ENCODE measurements at regions not wholly inside any gene's neighbourhood (a gene's known extent, or its start where the extent isn't known, plus 50 kb on each side); places are given as distances from the start of the nearest gene placed in this dataset.

DNA sequence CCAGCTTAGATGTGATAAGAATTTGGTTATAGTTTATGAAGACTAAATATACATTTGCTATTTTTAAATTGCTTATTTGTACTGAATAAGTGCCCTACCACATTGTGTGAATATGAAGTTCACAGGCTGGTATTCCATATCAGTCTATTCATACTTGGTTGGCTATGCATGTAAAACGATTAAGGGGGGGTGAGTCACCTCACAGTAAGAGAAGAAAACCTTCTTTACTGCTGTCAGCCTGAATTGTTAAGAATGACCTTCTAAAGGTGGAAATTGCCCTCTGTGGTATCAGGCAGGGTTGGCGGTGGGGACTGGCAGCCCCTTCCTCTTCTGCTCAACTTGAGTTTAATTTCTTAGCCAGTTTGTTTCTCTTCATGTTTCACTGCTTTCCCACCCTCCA lies 127.0 kb upstream of the RPS23 start:
- H3K4me3 ChIP-seq (ENCODE audit: low read depth, low read length): no peak overlapping the region
- no peak for DNase-seq (ENCODE audit: low read depth)

DNA sequence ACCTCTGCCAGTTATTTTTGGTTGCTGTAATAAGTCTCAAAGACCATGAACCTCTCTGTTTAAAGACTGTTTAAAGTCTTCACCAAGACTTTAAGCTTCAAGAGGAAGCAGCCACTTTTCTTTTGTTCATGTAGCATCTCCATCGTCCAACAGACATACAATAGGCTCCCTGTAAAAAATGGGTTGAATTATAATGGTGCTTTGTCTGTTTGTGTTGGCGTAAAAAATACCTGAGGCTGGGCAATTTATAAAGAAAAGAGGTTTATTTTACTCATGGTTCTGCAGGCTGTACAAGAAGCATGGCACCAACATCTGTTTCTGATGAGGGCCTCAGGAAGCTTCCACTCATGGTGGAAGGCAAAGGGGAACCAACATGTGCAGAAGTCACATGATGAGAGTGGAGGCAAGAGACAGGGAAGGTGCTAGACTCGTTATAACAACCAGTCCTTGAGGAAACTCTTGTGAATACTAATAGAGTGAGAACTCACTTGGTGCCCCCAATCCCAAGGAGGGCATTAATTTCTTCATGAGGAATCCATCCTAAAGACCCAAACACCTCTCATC lies 126.3 kb upstream of the RPS23 start:
- no peak overlapping the region for H3K4me3 ChIP-seq (ENCODE audit: low read depth, low read length)

DNA sequence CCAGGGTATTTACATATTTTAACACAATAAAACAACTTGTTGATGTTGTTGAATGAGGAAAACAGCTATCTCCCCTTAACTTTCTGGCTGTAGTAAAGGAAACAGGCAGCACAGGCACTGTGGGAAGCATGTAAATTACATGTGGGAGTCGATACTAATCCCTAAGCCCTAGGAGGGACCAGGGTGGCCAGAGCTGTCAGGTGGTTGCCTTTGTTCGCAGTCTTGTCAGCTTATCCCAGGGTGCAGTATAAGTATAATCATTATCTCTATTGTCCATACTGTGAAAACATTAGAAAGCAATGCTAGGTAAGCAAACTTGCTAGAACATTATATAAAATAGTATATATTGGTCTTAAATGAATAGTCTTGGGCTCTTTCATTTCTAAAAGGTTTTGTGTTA lies 125.6 kb upstream of the RPS23 start:
- no peak overlapping the region for H3K4me3 ChIP-seq (ENCODE audit: low read depth, low read length)
- no peak for DNase-seq (ENCODE audit: low read depth)

More for the DNA sequence above, 126.3 kb upstream of the RPS23 start:
- DNase-seq (ENCODE audit: low read depth): no peak

DNA sequence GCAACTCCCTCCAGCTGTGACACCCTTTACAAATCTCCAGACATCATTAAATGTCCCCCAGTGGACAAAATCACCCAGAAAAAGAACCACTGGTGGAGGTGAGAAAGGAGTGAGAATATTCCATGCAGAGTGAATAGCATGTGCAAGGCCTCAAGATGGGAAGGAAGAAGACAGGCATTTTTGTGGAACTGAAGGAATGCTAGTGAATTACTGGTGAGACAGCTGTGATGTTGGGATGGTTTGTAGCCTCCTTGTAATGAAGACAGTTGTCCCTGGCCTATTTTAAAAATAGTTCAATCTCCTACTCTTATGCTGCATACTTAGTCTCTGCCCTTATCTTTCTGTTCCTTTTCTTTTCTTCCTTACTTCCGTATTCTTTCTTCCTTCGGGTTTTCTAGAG lies 124.9 kb upstream of the RPS23 start:
- no peak for DNase-seq (ENCODE audit: low read depth)
- H3K4me3 ChIP-seq (ENCODE audit: low read depth, low read length): no peak overlapping the region

DNA sequence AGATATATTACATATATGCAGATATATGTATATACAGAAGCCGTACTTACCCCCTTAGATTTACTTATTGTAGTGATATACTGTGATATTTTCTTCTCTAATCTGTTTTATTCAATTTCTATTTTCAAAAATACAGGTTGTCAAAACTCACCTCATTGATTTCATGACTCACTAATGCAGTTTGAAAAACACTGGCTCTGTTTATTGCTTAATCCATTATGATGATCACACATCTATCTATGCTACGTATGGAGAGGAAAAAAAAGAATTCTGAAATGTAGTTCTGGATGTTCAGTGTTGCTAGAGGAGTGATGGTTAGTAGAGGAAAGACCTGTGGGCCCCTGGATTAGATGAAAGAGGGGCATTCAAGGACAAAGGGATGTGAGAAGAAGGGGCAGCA lies 121.0 kb upstream of the RPS23 start:
- no peak overlapping the region for H3K4me3 ChIP-seq (ENCODE audit: low read depth, low read length)
- no peak for DNase-seq (ENCODE audit: low read depth)

DNA sequence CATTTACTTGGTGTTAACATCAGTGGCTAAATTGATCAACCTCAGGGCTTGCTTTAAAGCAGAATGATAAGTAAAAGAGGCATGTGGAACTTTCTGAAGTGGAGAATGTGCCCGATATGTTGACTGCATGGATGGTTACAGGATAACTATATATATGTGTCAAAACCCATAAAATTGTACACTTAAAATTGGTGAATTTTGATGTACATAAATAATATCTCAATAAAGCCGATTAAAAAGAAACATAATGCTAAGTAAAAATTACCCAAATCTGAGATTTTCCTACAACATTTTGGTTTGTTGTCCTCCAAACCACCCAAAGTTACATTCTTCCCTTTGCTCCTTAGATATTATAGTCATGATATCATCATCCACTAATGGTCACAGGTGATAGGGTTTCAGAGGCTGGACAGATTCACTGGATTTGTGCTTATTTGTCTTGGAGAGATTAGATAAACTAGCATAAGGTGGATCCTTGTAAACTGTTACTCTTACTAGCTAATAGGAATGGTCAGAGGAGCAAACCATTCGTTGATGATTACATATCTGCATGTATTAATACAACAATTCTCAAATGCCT lies 119.7 kb upstream of the RPS23 start:
- no peak for DNase-seq (ENCODE audit: low read depth)
- H3K4me3 ChIP-seq (ENCODE audit: low read depth, low read length): no peak overlapping the region

DNA sequence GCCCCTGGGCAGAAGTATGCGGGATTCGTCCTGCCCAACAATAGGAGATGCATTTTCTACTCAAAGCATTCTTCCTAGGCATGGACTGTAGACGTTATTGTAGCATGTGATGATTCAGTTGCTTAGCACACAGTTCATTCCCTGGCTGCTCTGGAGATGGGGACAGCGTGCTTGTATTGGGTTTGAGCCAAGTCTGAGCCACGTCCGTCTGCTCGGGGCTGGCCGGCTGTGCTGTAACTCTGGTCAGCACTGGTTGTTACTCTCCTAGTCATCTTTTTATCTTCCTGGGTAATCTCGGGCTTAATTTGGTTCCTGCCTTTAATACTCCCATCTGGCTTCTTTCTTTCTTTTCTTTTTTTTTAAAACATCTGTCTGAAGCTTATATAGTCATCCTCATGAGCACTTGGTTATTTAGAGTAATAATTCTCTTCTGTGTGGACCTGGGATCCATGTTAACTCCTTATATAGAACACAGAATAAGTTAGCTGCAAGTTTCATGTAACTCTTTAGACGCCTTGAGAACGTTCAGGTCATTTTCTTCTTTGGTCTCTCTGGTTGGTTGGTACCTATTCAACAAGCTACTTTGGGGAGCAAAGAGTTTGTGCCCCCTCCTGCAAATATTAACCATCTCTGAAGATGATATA lies 118.8 kb upstream of the RPS23 start:
- peak; percentile 100 for DNase-seq (ENCODE audit: low read depth)
- no peak overlapping the region for H3K4me3 ChIP-seq (ENCODE audit: low read depth, low read length)

DNA sequence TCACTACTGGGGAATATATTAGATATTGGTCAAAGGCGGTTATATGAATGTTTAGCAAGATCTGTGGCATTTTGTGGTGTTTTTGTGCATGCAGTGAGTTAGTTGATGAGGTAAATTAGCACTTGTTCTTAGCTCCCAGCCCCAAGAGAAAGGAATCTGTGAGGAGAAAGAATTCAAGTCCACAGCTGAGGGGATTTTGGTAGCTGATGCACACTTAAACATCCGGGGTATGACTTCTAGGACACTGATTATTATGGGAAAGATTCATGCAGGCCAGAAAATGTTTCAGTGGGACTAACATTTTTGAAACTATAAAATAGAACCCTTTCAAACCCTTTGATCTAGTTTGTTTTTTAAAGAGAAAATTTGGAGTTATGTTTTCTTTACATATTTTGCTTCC lies 118.2 kb upstream of the RPS23 start:
- DNase-seq (ENCODE audit: low read depth): no peak
- no peak overlapping the region for H3K4me3 ChIP-seq (ENCODE audit: low read depth, low read length)

DNA sequence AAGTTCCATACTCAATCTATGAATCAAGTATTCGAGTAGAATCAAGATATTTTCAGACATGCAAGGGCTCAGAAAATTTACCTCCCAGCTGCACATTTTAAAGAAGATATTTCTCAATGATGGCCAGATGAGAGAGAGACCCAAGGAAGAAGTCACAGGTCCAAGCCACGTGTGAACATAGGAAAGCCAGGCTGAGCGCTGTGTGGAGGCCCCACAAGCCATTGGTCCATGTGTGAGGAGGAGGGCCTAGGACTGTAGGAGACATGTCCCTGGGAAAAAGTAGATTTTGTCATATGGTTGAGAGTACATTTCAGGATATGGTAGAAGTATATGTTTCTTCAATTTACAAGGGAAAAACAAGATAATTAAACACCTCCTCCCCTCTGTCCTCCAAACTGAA lies 115.8 kb upstream of the RPS23 start:
- DNase-seq (ENCODE audit: low read depth): no peak
- H3K4me3 ChIP-seq (ENCODE audit: low read depth, low read length): no peak overlapping the region

DNA sequence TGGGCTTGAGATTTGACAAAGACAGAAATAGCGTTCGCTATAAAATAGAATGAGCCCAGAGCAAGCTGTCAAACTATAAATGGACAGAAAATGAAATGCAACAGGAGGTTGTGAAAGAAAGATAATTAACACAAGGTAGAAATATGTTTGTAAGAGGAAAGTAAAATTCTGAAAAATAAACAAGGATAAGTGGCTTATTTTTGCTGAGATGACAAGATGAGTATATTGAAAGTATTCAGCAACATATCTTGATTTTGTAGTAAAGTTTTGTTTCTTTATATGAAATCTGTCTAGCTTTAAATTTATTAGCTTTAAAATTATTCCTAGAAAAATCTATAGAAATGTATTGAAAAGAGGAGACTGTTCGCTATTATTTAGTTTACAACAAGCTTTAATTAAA lies 111.9 kb upstream of the RPS23 start:
- H3K4me3 ChIP-seq (ENCODE audit: low read depth, low read length): no peak overlapping the region

DNA sequence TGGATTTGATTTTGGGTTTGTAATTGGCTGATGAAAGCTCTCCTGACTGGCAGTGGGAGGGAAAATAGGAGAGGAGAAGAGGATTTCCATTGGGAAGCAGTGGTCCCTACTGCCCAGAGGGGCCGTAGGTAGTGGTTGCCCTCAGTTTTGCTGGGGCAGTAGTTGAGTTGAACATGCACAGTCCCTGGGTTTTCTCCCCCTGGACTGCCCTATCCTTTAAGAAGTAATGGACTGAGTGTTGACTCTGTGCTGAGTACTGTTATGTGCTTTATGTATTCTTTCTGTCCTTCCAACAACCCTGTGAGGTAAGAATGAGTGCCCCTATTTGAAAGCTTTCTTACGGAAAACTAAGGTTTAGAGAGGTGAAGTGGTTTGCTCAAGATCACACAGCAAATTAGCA lies 111.2 kb upstream of the RPS23 start:
- H3K4me3 ChIP-seq (ENCODE audit: low read depth, low read length): no peak overlapping the region
- no peak for DNase-seq (ENCODE audit: low read depth)

More for the DNA sequence above, 111.9 kb upstream of the RPS23 start:
- no peak for DNase-seq (ENCODE audit: low read depth)

DNA sequence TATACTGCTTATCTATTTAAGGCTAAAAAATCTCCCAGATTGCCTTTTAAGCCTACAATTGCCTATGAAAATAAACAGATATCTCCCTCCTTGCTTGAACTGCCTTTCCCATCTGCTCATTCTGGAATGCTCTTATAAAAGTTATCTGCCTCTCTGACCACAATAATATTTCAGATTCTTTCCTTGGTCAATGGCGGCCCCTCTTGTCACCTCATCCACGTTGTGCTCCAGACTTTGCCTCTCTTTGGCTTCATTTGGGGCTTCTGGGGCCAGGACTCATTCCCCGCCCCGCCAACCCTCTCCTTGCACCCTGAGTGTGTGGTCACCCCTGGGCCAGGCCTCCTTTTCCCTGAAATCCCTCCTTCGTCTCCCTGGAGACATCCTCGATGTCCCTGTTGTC lies 110.0 kb upstream of the RPS23 start:
- DNase-seq (ENCODE audit: low read depth): no peak

DNA sequence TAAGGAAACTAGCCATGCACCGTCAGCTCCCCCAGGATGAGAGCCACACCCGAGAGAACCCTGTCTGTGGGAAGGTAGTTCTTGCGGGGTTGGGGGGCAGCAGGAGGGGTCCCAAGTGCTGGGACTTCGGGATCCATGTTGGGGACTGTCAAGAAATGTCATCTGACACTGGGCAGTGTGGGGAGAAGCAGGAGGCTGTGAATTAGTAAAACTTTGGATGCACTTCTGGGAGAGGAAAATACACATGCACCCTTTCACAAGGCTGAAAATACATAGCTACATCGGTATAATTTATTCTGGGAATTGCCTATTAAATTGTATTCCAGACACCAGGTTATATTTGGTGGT lies 109.6 kb upstream of the RPS23 start:
- no peak for DNase-seq (ENCODE audit: low read depth)
- no peak overlapping the region for H3K4me3 ChIP-seq (ENCODE audit: low read depth, low read length)

More for the DNA sequence above, 110.0 kb upstream of the RPS23 start:
- no peak overlapping the region for H3K4me3 ChIP-seq (ENCODE audit: low read depth, low read length)

DNA sequence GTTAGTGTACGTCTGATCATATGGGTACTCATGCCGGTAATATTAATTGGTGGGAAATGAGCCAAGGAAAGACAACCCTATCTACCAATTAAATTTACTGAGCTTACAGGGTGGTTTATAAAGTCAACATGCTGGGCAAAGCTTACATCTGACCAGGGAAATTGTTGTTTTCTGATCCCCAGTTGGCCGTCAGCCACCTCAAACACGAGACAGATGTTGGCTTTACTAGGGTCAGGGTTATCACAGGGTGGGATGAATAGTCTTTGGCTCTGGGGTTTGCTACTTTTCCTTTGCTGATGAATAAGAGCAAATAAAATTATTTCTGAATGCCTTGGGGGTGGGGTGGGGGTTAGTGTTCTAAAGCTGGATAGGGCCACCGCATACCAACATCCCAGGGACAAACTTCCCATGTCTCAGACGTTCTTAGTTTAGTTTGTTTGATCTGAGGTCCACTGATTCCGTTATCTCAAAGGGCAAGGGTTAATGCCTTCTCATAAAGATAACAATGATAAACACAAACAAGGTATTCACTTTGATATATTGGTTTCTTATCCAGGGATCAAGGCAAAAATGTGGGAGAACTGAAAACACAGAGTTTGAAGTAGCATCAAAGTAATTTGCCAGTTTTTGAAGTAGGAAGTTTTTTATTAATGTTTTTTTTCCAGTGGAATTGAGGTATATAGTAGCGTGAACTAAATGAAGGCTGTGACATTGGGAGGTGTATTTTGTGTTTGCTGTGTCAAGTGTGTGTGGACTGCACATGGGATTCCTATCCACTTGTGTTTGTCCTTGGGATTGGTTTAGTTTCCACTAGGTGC lies 109.1 kb upstream of the RPS23 start:
- DNase-seq (ENCODE audit: low read depth): no peak

DNA sequence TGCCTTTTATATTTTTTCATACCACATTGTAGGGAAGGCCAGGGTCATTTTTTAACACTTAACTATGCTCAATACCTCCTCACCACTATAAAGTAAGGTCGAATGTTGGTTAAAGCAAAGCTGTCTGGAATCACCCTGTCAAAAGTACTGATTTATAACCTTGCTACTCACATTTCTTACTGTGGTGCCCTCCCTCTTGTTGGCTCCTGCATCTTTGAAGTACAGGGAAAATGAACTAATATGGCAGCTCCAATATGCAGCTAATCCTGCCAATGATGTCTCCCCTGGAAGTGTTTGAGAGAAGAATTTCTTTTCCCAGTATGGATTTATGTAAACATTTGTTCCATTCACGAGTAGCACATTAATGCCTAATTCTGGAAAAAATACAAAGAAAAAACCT lies 108.4 kb upstream of the RPS23 start:
- DNase-seq (ENCODE audit: low read depth): no peak

More for the DNA sequence above, 109.1 kb upstream of the RPS23 start:
- no peak overlapping the region for H3K4me3 ChIP-seq (ENCODE audit: low read depth, low read length)

DNA sequence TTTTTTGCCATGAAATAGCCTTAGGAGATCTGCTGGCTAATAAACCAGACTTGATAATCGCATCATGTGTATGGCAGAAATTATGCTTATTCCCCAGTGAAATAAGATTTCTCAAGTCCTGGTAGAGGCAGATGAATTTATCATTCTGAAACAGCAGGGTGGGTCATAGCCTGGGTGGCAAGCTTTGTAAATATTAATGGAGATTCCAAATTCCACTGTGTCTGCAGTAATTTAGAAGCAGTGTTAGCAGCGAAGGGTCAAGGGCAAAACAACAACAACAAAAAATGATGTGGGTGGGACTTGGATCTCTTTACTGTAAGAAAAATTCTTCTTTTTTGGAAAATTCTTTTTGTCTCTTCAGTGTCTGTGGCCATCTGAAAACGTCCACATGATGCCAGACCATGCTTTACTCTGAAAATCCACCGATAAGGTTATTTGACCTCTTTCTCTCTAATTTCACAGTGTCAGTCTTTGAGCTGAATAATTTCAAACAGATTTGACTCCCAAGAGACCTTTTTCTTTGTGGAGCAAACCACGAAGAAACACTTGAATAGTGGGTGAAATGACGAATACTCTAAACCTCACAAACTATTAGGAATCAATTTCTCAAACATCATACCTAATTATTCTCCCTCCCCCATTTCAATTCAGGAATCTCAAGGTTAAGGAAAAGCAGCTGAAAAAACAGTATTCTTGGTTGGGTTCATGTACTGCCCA lies 106.0 kb upstream of the RPS23 start:
- no peak overlapping the region for H3K4me3 ChIP-seq (ENCODE audit: low read depth, low read length)
- DNase-seq (ENCODE audit: low read depth): no peak

More for the DNA sequence above, 108.4 kb upstream of the RPS23 start:
- no peak overlapping the region for H3K4me3 ChIP-seq (ENCODE audit: low read depth, low read length)

DNA sequence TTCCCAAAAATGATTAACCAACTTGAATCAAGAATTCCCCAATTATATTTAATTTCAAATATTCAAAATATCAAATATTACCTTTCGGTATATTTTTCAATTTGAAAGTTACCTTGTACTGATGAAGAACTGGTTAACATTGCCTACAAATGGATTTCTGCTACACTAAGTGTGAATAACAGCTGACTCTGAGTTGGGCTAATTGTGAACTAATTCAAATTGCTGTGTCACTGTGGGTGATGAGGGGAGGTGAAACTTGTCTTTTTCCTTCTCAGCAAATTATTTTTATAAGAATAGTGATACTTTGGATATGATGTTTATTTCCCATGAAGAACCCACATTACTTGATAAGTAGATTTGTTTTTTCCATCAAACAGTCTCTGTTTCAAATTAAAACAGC lies 103.4 kb upstream of the RPS23 start:
- H3K4me3 ChIP-seq (ENCODE audit: low read depth, low read length): no peak overlapping the region
- DNase-seq (ENCODE audit: low read depth): no peak

DNA sequence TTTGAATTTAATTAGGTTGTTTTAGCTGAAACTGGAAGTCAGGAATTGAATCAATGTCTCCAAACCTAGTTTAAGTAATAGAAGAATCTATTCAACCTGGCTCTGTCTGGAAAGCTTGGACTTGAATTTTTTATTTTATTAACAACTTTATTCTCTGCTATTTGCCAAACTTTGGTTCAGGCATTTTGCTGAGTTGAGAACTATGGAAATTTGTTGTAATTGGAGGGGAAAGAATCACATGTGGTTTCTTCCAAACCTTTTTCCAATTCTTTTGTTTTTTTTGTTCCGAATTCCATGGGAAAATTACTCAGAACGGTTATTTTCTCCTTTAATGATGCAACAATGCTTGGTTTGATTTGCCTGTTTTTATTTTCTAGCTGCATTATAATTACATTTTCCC lies 98.2 kb upstream of the RPS23 start:
- DNase-seq (ENCODE audit: low read depth): no peak

DNA sequence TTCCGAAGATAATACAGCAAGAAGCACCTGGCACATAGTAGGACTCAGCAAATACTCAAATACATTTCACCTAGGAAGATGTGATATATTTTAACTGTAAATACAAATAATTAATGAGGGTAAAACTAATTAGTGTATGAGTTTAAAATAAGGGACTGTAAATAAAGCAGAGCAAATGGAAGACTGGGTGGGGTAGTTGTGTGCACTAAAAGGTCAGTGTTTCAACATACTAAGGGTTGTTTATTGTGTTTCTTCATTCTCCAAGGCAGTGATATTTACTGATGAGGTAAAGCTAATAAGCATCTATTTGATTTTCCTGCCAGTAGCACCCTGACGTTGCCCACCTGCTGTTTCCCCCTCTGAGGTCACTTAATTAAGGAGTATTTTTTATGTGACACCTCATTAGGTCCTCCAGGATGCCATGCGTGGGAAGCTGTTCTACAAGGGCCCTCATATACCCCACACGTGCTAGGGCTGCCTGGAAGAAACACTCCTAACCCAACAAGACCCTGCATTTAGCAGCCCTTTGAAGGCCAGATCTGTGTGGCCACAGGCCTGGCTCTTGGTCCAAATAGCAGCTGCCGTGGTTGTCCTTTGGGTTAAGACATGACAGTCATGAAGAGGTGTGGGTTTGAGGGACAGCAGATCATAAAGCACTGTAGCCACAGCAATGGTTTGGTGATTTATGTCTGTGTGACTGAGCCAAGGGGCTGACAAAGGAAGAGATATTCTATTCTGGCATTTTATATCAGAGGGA lies 97.5 kb upstream of the RPS23 start:
- H3K4me3 ChIP-seq (ENCODE audit: low read depth, low read length): no peak overlapping the region
- DNase-seq (ENCODE audit: low read depth): no peak

More for the DNA sequence above, 98.2 kb upstream of the RPS23 start:
- no peak overlapping the region for H3K4me3 ChIP-seq (ENCODE audit: low read depth, low read length)
